Right lobe of liver (tissue), 6 donors: ENCODE measurements at regions not wholly inside any gene's neighbourhood (a gene's known extent, or its start where the extent isn't known, plus 50 kb on each side); places are given as distances from the start of the nearest gene placed in this dataset.
"Not testable (repeated sequence)": the region's sequence is repeated elsewhere in the genome, so short reads cannot be mapped to it uniquely, and the experiment has no call there.

Experiments used
- ATAC-seq, 4 donors: fragments of 200-7000 bp; cut with Tn5 transposase; one replicate each; pipeline ENCODE4 v1.9.1; 2020; ENCODE audit warnings: mild to moderate bottlenecking in 4 of 4, moderate library complexity in 4 of 4
- DNase-seq, 3 donors: peaks; one replicate each; pipeline ENCODE4 v3.0.0-alpha.2; 2020
- H3K27ac ChIP-seq, 3 donors: fragments of 200-600 bp; one replicate each; pipeline ENCODE4 v1.8.0; 2022
- H3K27me3 ChIP-seq, 2 donors: fragments of 200-600 bp; one replicate each; pipeline ENCODE4 v1.8.0; 2022
- H3K36me3 ChIP-seq, 4 donors: fragments of 200-600 bp; sonication (generic) in 1 of 4; one replicate each; pipeline versions ENCODE4 v1.5.1 to v1.8.0; 2017 to 2022; ENCODE audit warnings: control low read depth in 1 of 4
- H3K4me1 ChIP-seq, 4 donors: fragments of 200-600 bp; sonication (generic) in 1 of 4; one replicate each; pipeline versions ENCODE4 v1.5.1 to v1.8.0; 2017 to 2022; ENCODE audit warnings: control low read depth in 1 of 4
- H3K4me3 ChIP-seq, 3 donors: fragments of 200-600 bp; one replicate each; pipeline ENCODE4 v1.8.0; 2022
- H3K9me3 ChIP-seq, 4 donors: fragments of 200-600 bp; sonication (generic) in 1 of 4; one replicate each; pipeline versions ENCODE4 v1.5.1 to v1.8.0; 2017 to 2022; ENCODE audit warnings: control low read depth in 1 of 4
- POLR2A ChIP-seq: fragments of 450-650 bp; IDR thresholded peaks from one replicate; pipeline ENCODE4 v1.6.1; 2017; ENCODE audit warnings: antibody characterized with exemption, mild to moderate bottlenecking
- WGBS: methylation state at CpG from one replicate; pipeline ENCODE4 v1.1.6; 2018; ENCODE audit warnings: low coverage, low lambda C conversion rate; ENCODE audit not compliant: insufficient coverage; ENCODE audit errors: missing lambda C conversion rate; 5-methylcytosine and 5-hydroxymethylcytosine counted together
- intact Hi-C, 2 donors: fragments of 100-400 bp; cut with DNase I; formaldehyde crosslinking; loops; one replicate each; pipeline versions ENCODE4 v1.11.2 to v1.14.1; 2022
- TF ChIP-seq, protein P1 (sequence below), 4 donors: fragments of 200-600 bp in 3 of 4; fragments of 450-650 bp in 1 of 4; IDR thresholded peaks; one replicate each; pipeline versions ENCODE4 v1.5.1 to v1.8.0; 2016 to 2022; ENCODE audit warnings: antibody characterized with exemption in 4 of 4, mild to moderate bottlenecking in 2 of 4
- donor health status: DM: no; HTN: yes; CAD: no.
- donor health status: DM: no; HTN: no; CAD: no.
- donor health status: DM: no; HTN: no; CAD: no.
- donor health status: DM: no; HTN: yes; CAD: no.
- donor health status: DM: no; HTN: yes; CAD: no.

DNA sequence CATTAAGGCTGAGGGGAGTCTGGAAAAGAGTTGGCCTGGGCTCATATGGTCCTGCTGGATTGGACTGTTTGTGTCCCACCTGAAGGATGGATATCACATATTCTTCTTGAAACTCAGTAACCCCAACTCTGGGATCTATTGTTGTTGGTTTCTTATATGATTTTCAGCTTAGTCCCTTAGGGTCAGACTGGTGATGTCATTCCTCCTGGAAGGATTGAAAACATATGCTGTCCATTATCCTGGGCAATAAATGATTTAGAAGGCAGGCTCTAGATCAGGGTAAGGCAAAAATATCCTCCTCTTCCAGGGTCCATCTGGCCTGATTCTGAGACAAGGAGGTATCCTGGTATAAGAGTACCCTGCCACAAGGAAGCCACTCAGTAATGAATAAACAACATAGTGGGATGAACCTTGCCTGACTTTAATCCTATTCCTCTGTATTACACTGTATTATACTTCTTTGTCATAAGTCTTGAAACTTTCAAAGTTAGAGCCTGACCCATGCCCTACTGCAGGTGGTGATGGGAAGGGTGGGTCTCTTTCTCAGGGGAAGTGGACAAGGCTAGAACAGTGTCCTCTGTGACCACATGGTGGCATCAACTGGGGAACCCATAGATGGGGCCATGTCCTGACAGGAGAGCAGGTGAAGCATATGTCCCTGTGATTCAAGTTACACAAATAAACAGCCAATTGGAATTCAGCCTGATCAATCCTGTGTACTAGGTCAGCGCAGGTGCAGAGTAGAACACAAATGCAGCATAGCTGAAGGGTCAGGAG lies 454.4 kb upstream of the TRPC7 start:
- TF ChIP-seq, protein P1, sequence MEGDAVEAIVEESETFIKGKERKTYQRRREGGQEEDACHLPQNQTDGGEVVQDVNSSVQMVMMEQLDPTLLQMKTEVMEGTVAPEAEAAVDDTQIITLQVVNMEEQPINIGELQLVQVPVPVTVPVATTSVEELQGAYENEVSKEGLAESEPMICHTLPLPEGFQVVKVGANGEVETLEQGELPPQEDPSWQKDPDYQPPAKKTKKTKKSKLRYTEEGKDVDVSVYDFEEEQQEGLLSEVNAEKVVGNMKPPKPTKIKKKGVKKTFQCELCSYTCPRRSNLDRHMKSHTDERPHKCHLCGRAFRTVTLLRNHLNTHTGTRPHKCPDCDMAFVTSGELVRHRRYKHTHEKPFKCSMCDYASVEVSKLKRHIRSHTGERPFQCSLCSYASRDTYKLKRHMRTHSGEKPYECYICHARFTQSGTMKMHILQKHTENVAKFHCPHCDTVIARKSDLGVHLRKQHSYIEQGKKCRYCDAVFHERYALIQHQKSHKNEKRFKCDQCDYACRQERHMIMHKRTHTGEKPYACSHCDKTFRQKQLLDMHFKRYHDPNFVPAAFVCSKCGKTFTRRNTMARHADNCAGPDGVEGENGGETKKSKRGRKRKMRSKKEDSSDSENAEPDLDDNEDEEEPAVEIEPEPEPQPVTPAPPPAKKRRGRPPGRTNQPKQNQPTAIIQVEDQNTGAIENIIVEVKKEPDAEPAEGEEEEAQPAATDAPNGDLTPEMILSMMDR (IDR thresholded peaks at IDR 0.05) = no peak
- no peak for TF ChIP-seq POLR2A
- H3K27me3 ChIP-seq = no peaks in the 10 kb centered on the region
- intact Hi-C loops = no loop called here
- peak in 1 of 4 donors; percentile 12 for ATAC-seq
- no peaks in the 10 kb centered on the region for H3K9me3 ChIP-seq
- no CpG with 5 or more reads among the region's 1 CpG for WGBS
- DNase-seq = no peak
- H3K4me3 ChIP-seq = no peak overlapping the region
- H3K36me3 ChIP-seq = no peaks in the 10 kb centered on the region
- no peak overlapping the region for H3K27ac ChIP-seq
- H3K4me1 ChIP-seq = no peaks in the 10 kb centered on the region

DNA sequence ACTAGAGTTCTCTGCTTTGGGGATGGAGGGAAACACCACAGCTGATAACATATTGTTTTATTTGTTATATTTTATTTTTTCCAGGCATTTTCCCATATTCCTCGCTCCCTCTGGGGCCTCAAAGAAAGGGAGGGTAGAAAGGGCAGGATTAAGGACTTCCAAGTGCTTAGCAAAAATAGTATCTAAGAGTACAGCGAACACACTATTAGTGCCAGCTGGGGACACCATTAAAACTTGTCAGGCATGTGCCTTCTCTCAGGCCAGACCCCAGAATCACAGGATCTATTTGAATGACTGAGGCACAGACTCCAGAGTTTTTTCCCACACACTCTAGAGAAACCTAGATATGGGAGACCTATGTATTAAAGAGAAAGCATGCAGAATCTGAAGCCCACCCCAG lies 451.0 kb upstream of the TRPC7 start:
- DNase-seq = no peak
- Histone ChIP-seq H3K9me3 (no peaks in the 10 kb centered on the region), H3K27ac (no peak overlapping the region), H3K36me3 (no peaks in the 10 kb centered on the region), H3K4me1 (no peaks in the 10 kb centered on the region), H3K4me3 (no peak overlapping the region), H3K27me3 (no peaks in the 10 kb centered on the region)
- intact Hi-C loops = no loop called here
- no peak for ATAC-seq
- TF ChIP-seq POLR2A = no peak
- TF ChIP-seq, protein P1 (IDR thresholded peaks at IDR 0.05) = no peak
- 61% methylated on average over 2 of the region's 2 CpGs for WGBS

DNA sequence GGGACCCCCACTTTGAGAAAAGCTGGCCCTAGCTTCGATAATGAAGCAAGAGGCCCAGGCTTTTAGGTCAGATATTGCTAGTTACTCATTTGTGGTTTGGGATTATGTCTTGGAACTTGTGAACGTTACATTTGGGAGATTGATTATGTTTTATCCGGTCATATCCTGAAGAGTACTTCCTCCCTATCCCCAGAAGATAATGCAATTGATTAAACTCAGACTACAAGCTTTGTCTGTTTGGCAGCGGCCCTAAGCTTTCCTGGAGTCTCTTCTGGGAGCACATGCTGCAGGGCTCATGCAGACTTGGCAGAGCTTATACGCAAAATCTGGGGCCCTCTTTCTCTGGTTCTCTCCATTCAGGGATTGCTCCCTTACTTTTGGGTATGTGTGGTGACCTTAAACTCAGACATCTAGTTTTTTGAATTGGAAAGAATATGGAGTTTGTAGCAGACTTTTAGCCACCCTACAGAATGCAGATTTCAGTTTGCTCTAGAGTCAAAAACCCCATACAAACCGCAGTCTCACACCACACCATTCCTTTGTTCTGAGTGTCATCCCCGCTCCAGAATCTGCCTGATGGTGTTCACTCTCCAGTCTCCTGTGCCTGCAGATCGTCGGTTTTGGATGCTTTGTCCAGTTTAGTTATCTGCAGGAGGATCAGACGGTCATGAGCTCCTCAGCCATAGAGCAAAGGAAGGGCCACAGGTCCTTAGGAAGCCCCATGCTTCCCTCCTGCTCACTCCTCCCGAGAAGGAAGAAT lies 449.5 kb upstream of the TRPC7 start:
- Histone ChIP-seq H3K9me3 (no peaks in the 10 kb centered on the region), H3K27ac (no peak overlapping the region), H3K36me3 (no peaks in the 10 kb centered on the region), H3K27me3 (no peaks in the 10 kb centered on the region), H3K4me1 (no peaks in the 10 kb centered on the region), H3K4me3 (no peak overlapping the region)
- ATAC-seq = no peak
- no peak for TF ChIP-seq POLR2A
- TF ChIP-seq, protein P1 (IDR thresholded peaks at IDR 0.05) = no peak
- intact Hi-C loops = no loop called here
- no peak for DNase-seq
- WGBS = 57% methylated on average over 10 of the region's 11 CpGs

DNA sequence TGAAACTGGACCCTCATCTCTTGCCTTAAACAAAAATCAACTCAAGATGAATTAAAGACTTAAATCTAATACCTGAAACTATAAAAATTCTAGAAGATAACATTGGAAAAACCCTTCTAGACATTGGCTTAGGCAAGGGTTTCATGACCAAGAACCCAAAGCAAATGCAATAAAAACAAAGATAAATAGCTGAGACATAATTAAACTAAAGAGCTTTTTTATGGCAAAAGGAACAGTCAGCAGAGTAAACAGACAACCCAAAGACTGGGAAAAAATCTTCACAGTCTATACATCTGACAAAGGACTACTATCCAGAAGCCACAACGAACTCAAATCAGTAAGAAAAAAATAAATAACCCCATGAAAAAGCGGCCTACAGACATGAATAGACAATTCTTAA lies 446.9 kb upstream of the TRPC7 start:
- H3K4me1 ChIP-seq, H3K27ac ChIP-seq, H3K4me3 ChIP-seq, H3K9me3 ChIP-seq, ATAC-seq, DNase-seq, H3K36me3 ChIP-seq, H3K27me3 ChIP-seq, intact Hi-C loops: not testable (repeated sequence)
- WGBS = 41% methylated on average over 2 of the region's 2 CpGs

DNA sequence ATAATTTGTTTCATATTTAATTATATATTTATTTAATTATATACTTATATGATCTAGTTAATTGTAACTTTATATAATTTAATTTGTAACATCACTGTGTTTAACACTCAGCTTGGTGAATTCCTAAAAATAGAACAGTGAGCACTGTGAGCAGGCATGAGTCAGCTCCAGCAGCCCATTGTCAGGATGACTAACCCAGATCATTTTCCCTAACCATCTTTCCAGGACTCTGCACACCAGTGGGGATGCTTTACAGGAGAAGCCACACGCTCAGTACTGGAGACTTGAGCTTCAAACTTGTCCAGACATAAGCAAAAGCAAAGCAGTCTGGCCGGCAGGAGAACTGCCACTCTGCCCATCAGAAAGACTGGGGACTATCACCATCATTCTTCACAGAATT lies 446.2 kb upstream of the TRPC7 start:
- Histone ChIP-seq H3K9me3 (no peaks in the 10 kb centered on the region), H3K27me3 (no peaks in the 10 kb centered on the region), H3K27ac (no peak overlapping the region), H3K4me3 (no peak overlapping the region), H3K4me1 (no peaks in the 10 kb centered on the region), H3K36me3 (no peaks in the 10 kb centered on the region)
- intact Hi-C loops = no loop called here
- no peak for TF ChIP-seq POLR2A
- TF ChIP-seq, protein P1 (IDR thresholded peaks at IDR 0.05) = no peak
- DNase-seq (no peak), ATAC-seq (no peak)
- WGBS = 44% methylated on average over 2 of the region's 2 CpGs
